ENCODE measurements at regions not wholly inside any gene's neighbourhood (a gene's known extent, or its start where the extent isn't known, plus 50 kb on each side); places are given as distances from the start of the nearest gene placed in this dataset.

- TF ChIP-seq CTCF (IDR thresholded peaks at IDR 0.05; ENCODE audit: insufficient read depth, low read depth, low read length) (no peak), EZH2 (IDR thresholded peaks at IDR 0.05; ENCODE audit: insufficient read depth, low read length) (no peak)
These were observed 158.1 kb downstream of the LHFPL1 start for GRCh38 chrX:112521676-112522075.

Data from astrocyte (in vitro differentiated cells and primary cell).